ENCODE measurements at regions not wholly inside any gene's neighbourhood (a gene's known extent, or its start where the extent isn't known, plus 50 kb on each side); places are given as distances from the start of the nearest gene placed in this dataset.

DNA sequence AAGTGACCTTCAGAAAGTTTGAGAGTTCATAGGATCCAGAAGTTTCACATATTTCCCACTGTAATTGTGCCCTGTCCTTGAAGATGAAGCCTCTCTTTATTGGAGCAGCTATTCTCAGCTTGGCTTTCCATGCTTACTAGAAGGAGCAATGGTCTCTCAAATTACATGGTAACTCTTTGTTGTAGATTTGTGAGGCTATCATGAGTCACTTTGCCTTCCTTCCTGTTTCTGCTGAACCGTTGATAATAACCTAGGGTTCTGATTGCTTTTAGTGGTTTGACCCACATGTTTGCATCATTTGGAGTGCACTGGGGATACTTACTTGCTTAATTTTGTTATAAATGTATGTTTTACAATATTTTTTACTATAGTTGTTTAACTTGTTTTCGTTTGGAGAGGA lies 772.9 kb upstream of the SLITRK6 start:
- TF ChIP-seq, protein P1, sequence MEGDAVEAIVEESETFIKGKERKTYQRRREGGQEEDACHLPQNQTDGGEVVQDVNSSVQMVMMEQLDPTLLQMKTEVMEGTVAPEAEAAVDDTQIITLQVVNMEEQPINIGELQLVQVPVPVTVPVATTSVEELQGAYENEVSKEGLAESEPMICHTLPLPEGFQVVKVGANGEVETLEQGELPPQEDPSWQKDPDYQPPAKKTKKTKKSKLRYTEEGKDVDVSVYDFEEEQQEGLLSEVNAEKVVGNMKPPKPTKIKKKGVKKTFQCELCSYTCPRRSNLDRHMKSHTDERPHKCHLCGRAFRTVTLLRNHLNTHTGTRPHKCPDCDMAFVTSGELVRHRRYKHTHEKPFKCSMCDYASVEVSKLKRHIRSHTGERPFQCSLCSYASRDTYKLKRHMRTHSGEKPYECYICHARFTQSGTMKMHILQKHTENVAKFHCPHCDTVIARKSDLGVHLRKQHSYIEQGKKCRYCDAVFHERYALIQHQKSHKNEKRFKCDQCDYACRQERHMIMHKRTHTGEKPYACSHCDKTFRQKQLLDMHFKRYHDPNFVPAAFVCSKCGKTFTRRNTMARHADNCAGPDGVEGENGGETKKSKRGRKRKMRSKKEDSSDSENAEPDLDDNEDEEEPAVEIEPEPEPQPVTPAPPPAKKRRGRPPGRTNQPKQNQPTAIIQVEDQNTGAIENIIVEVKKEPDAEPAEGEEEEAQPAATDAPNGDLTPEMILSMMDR (IDR thresholded peaks at IDR 0.05), result no peak
- TF ChIP-seq EP300 (IDR thresholded peaks at IDR 0.05; ENCODE audit: low read depth) (no peak), POLR2AphosphoS5 (IDR thresholded peaks at IDR 0.05) (no peak), POLR2A (IDR thresholded peaks at IDR 0.05) (no peak)

All from transverse colon (tissue), 4 donors.